Stimulated activated CD8-positive, alpha-beta memory T cell treated with anti-CD3 and anti-CD28 coated beads, Interleukin-7, amount 100 ng/mL, for 1 hour (primary cell): ENCODE measurements at regions not wholly inside any gene's neighbourhood (a gene's known extent, or its start where the extent isn't known, plus 50 kb on each side); places are given as distances from the start of the nearest gene placed in this dataset.
"Not testable (repeated sequence)": the region's sequence is repeated elsewhere in the genome, so short reads cannot be mapped to it uniquely, and the experiment has no call there.

Experiments
- DNase-seq, 2 donors: peaks; one replicate each; pipeline ENCODE4 v3.0.0-alpha.2; 2020; ENCODE audit warnings: low read depth in 2 of 2

GRCh38 chr16:87028481-87029320 is 288.5 kb downstream of the C16orf95 start:
- DNase-seq, result no peak

- DNase-seq, result no peak
Measured at GRCh38 chr16:87032554-87032953, 284.6 kb downstream of the C16orf95 start.

- DNase-seq, result no peak
Measured at GRCh38 chr16:87033021-87033471, 284.1 kb downstream of the C16orf95 start.

GRCh38 chr16:87033541-87034300 is 283.5 kb downstream of the C16orf95 start:
- no peak for DNase-seq

- DNase-seq, result no peak
Measured at GRCh38 chr16:87034317-87034716, 282.9 kb downstream of the C16orf95 start.

GRCh38 chr16:87035053-87035452 is 282.1 kb downstream of the C16orf95 start:
- DNase-seq, result no peak

- no peak for DNase-seq
Measured at GRCh38 chr16:87037012-87037411, 280.2 kb downstream of the C16orf95 start.

- DNase-seq, result not testable (repeated sequence)
Measured at GRCh38 chr16:87038528-87038927, 278.7 kb downstream of the C16orf95 start.

GRCh38 chr16:87040169-87041117 is 276.7 kb downstream of the C16orf95 start:
- DNase-seq, result no peak

GRCh38 chr16:87041286-87041685 is 275.9 kb downstream of the C16orf95 start:
- DNase-seq, result no peak

- no peak for DNase-seq
Measured at GRCh38 chr16:87042551-87043230, 274.5 kb downstream of the C16orf95 start.

- no peak for DNase-seq
Measured at GRCh38 chr16:87043231-87044031, 273.8 kb downstream of the C16orf95 start.

GRCh38 chr16:87044032-87044382 is 273.2 kb downstream of the C16orf95 start:
- DNase-seq, result no peak

- DNase-seq, result no peak
Measured at GRCh38 chr16:87044829-87045228, 272.4 kb downstream of the C16orf95 start.

- no peak for DNase-seq
Measured at GRCh38 chr16:87045466-87046216, 271.6 kb downstream of the C16orf95 start.

- no peak for DNase-seq
Measured at GRCh38 chr16:87046235-87046634, 271.0 kb downstream of the C16orf95 start.

GRCh38 chr16:87047221-87048037 is 269.8 kb downstream of the C16orf95 start:
- no peak for DNase-seq

GRCh38 chr16:87048038-87048729 is 269.0 kb downstream of the C16orf95 start:
- DNase-seq, result no peak
